ENCODE measurements at regions not wholly inside any gene's neighbourhood (a gene's known extent, or its start where the extent isn't known, plus 50 kb on each side); places are given as distances from the start of the nearest gene placed in this dataset.

DNA sequence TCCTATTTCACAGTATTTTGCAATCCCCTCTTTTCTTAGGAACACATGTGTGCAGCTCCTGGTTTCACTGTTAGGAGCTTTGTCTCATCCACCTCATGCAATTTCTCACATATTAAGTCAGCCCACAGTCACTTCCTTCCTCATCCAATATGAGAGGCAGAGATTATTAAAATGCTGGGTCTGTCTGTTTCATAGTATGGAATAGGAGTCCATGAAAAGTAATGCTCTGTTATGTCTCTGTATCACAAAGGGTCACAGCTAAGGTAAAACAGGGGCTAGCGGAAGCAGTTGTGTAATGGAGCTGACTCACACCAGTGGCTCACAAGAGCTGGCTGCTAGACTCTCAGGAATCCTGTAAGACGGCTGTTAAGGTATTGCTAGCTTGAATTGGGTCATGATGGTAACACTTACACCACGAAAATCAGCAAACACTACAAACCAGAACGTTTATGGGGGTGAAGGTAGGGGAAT is 216.5 kb downstream of the EFNB2 start:
- peaks cover 25% of the 10 kb centered on the region for H3K9me3 Mint-ChIP-seq
- H3K4me1 Mint-ChIP-seq = no peaks in the 10 kb centered on the region
- no peak for ATAC-seq
- peaks cover 2% of the 10 kb centered on the region for H3K36me3 Mint-ChIP-seq (ENCODE audit: low read depth)
- H3K4me3 Mint-ChIP-seq = no peak overlapping the region
- no peak for DNase-seq
- no peaks in the 10 kb centered on the region for H3K27me3 Mint-ChIP-seq
- H3K27ac Mint-ChIP-seq = no peak overlapping the region

DNA sequence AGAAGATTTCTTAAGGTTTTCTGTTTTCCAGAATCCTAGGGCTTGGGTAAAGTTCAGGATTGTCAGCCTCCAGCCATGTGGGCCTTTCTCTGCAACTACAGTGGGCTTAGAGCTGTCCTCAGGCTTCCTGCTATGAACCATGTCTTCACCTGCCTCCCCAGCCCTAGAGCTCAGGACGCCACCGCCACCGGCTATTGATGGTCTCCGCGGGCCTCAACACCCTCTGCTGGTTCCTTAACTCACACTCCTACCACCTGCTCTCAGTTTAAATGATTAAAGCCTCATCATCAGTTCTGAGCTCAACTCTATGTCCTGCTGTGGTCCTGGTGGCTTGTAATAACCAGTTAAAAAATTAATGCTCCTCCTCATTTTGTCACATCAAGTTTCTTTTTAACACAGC is 221.0 kb downstream of the EFNB2 start:
- ATAC-seq (no peak), DNase-seq (no peak)
- Mint-ChIP-seq H3K27ac (no peak overlapping the region), H3K4me3 (no peak overlapping the region), H3K4me1 (no peaks in the 10 kb centered on the region), H3K9me3 (no peaks in the 10 kb centered on the region), H3K27me3 (no peaks in the 10 kb centered on the region), H3K36me3 (ENCODE audit: low read depth) (no peaks in the 10 kb centered on the region)

DNA sequence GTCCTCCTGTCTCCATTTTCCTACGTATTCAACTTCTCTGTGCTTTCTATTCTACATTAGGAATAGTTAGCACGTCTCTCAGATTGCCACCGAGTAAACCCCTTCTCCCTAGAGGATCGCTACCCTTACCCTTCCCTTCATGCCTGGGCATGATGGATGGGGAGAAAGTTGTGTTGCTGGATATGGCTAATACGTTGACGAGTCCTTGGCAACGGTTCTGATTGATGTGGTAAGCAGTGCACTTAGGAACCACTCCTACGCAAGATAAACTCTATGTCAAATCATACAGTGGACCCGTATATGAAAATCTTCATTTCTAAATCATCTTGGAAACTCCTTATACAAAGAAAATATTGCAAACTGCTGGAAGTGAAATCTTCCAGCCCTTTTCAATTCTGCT is 224.5 kb downstream of the EFNB2 start:
- no peak overlapping the region for H3K27ac Mint-ChIP-seq
- ATAC-seq = no peak
- no peaks in the 10 kb centered on the region for H3K36me3 Mint-ChIP-seq (ENCODE audit: low read depth)
- no peaks in the 10 kb centered on the region for H3K27me3 Mint-ChIP-seq
- no peak overlapping the region for H3K4me3 Mint-ChIP-seq
- H3K4me1 Mint-ChIP-seq = no peaks in the 10 kb centered on the region
- no peak for DNase-seq
- peaks cover 9% of the 10 kb centered on the region for H3K9me3 Mint-ChIP-seq

DNA sequence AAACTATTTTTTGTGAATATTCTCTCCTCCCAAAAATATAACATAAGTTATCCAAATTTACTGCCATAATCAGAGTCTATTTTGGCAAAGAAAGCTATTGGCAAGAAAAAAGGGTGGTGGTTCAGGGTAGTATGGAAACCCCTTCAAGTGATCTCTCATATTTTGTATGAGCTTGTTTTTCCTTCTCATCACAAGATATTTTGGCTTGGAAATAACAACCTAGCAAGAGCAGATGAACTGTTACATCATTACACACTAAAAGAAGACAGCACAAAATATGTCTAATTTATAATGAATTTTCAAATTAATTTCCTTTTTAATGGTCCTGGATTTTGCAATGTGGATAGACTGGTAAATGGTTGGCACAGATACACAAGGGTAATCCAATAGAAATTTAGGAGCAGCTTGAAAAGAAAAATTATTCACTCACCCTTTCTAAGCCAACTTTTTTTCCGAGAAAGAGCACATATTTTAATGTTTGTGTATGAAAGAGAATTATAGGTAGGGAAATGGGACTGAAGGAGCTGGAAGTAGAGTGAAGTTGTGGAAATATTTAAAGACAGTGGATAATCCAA is 225.1 kb downstream of the EFNB2 start:
- Mint-ChIP-seq H3K27ac (no peak overlapping the region), H3K36me3 (ENCODE audit: low read depth) (no peaks in the 10 kb centered on the region), H3K9me3 (peaks cover 12% of the 10 kb centered on the region), H3K4me1 (no peaks in the 10 kb centered on the region), H3K4me3 (no peak overlapping the region), H3K27me3 (no peaks in the 10 kb centered on the region)
- no peak for DNase-seq
- ATAC-seq = no peak

DNA sequence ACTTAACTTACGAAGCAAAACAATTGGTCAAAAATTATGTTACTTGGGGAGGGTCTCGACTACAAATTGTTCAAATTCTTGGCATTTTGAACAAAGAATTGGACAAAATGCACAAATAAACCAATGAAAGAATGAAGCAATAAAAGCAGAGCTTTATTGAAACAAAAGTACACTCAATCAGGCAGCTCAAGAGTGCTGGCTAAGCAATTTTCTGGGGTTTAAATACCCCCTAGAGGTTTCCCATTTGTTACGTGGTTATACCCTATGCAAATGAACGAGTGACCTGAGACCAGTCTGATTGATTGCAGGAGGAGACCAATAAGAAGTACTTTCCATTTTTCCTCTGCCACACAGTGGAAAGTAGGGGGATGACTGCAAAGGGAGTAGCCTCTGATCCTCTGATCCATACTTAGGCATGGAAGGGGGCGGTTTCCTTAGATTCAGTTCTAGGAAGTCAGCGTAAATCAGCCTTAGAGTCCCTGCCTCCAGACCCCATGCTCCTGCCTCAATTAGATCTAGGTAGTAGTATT is 228.6 kb downstream of the EFNB2 start:
- H3K4me3 Mint-ChIP-seq = no peak overlapping the region
- peaks cover 32% of the 10 kb centered on the region for H3K9me3 Mint-ChIP-seq
- H3K36me3 Mint-ChIP-seq (ENCODE audit: low read depth) = no peaks in the 10 kb centered on the region
- ATAC-seq (no peak), DNase-seq (no peak)
- no peaks in the 10 kb centered on the region for H3K4me1 Mint-ChIP-seq
- no peak overlapping the region for H3K27ac Mint-ChIP-seq
- H3K27me3 Mint-ChIP-seq = no peaks in the 10 kb centered on the region

DNA sequence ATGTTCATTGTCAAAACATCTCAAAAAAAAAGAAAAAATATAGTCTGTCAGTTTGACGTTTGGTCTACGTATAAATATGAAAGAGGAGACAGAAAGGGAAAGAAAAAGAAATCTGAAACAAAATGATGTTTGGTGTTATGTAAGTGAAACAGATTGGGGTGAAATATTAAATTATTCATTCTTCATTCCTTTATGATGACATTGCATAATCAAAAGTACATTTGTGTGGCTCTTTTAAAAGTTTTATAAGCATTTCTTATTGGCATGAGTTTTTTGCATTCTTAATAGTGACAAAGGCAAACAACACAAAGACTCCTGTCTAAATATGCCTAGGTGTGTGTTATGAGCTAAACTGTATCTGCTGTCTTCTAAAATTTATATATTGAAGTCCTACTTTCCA is 232.6 kb downstream of the EFNB2 start:
- no peak for DNase-seq
- no peak overlapping the region for H3K4me3 Mint-ChIP-seq
- peaks cover 38% of the 10 kb centered on the region for H3K9me3 Mint-ChIP-seq
- no peaks in the 10 kb centered on the region for H3K4me1 Mint-ChIP-seq
- H3K27ac Mint-ChIP-seq = no peak overlapping the region
- no peaks in the 10 kb centered on the region for H3K36me3 Mint-ChIP-seq (ENCODE audit: low read depth)
- no peaks in the 10 kb centered on the region for H3K27me3 Mint-ChIP-seq
- ATAC-seq = no peak

DNA sequence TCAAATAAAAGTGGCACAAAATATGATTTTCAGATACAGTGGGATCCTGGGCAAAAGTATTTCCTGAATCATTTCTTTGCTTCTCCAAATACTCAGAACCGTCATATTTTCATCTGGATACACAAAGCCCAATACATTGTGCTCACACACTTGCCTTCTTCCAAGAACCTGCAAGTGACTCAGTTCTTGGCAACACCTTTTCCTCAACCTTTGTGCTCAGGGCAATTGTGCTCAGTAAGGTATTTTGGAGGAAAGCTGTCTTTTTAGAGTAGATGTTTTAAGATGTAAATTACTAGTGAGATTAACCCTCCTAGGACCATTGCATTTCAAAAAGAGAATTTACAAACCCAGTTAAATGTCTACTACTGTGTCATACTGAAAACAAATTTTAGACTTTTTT is 233.5 kb downstream of the EFNB2 start:
- H3K9me3 Mint-ChIP-seq = peaks cover 35% of the 10 kb centered on the region
- H3K4me1 Mint-ChIP-seq = no peaks in the 10 kb centered on the region
- ATAC-seq (no peak), DNase-seq (no peak)
- H3K27ac Mint-ChIP-seq = no peak overlapping the region
- H3K27me3 Mint-ChIP-seq = no peaks in the 10 kb centered on the region
- H3K4me3 Mint-ChIP-seq = no peak overlapping the region
- H3K36me3 Mint-ChIP-seq (ENCODE audit: low read depth) = no peaks in the 10 kb centered on the region

DNA sequence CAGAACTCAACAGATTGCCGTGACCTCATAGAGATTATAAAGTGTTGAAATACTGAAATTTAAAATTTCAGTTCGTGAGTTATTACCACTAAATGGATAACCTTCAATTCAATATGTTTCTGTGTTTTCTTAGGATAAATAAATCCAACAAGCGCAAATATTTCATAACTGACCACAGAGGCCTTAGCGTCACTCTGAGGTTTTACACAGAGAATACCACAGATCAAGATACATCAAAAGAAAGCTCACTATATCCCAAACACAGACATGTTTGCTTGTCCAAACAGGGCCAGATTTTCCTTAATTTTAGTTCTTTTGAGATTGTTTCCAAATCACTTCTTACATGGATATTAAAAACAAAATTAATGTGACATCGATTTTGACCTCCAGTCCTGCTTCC is 235.8 kb downstream of the EFNB2 start:
- no peak overlapping the region for H3K4me3 Mint-ChIP-seq
- DNase-seq (no peak), ATAC-seq (no peak)
- no peaks in the 10 kb centered on the region for H3K4me1 Mint-ChIP-seq
- H3K27me3 Mint-ChIP-seq = no peaks in the 10 kb centered on the region
- H3K27ac Mint-ChIP-seq = no peak overlapping the region
- H3K9me3 Mint-ChIP-seq = peaks cover 22% of the 10 kb centered on the region
- H3K36me3 Mint-ChIP-seq (ENCODE audit: low read depth) = no peaks in the 10 kb centered on the region

DNA sequence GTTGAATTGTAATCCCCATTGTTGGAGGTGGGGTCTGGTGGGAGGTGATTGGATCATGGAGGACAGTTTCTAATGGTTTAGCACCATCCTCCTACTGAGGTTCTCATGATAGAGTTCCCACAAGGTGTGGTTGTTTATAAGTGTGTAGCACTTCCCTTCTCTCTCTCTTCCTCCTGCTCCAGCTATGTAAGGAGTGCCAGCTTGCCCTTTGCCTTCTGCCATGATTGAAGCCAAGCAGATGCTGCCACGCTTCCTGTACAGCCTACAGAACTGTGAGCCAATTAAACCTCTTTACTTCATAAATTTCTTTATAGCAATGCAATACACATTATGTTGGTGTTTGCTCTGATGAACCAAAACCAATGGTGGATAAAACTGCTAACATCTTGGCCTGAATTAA is 238.2 kb downstream of the EFNB2 start:
- no peaks in the 10 kb centered on the region for H3K4me1 Mint-ChIP-seq
- DNase-seq (no peak), ATAC-seq (no peak)
- H3K27me3 Mint-ChIP-seq = no peaks in the 10 kb centered on the region
- H3K9me3 Mint-ChIP-seq = peaks cover 6% of the 10 kb centered on the region
- no peak overlapping the region for H3K4me3 Mint-ChIP-seq
- no peaks in the 10 kb centered on the region for H3K36me3 Mint-ChIP-seq (ENCODE audit: low read depth)
- H3K27ac Mint-ChIP-seq = no peak overlapping the region

DNA sequence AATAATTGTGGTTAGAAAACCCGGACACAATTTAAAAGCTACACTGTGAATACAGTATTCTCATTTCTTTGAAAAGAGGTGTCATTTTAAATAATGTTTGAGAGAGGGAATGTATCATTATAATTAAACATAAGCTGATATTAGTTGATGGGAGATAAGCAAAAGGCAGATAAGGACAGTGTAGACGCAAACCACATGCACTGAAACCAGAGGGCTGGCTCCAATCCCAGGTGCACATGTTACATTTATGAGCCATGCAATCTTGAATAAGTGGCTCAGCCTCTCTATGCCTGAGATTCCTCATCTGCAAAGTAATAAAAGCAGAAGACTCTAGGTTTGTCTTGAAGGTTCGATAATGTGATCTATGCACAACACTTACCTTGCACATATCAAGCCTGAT is 238.7 kb downstream of the EFNB2 start:
- Mint-ChIP-seq H3K4me1 (no peaks in the 10 kb centered on the region), H3K27me3 (no peaks in the 10 kb centered on the region), H3K9me3 (peaks cover 6% of the 10 kb centered on the region), H3K36me3 (ENCODE audit: low read depth) (no peaks in the 10 kb centered on the region), H3K27ac (no peak overlapping the region), H3K4me3 (no peak overlapping the region)
- no peak for ATAC-seq
- DNase-seq = no peak

DNA sequence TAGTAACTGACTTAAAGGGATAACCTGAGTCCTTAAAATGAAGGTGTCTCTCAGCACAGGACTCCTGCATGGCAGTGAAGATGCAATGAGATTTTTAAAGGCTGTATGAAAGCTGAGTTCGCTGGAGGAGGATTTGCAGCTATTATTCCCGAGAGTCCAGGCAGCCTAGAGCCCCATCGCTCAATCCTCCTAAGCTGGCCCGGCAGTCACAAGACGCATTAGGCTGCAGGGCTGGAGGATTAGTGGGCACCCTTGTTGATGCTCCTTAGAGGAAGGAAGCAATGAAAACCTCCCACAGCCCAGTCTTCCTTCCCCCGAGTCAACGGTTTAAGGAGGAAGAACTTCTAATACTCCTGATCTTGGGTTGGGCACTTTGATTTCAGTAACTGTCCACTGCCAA is 239.5 kb downstream of the EFNB2 start:
- ATAC-seq (no peak), DNase-seq (no peak)
- Mint-ChIP-seq H3K4me1 (no peaks in the 10 kb centered on the region), H3K36me3 (ENCODE audit: low read depth) (no peaks in the 10 kb centered on the region), H3K27ac (no peak overlapping the region), H3K27me3 (no peaks in the 10 kb centered on the region), H3K4me3 (no peak overlapping the region), H3K9me3 (peaks cover 3% of the 10 kb centered on the region)

DNA sequence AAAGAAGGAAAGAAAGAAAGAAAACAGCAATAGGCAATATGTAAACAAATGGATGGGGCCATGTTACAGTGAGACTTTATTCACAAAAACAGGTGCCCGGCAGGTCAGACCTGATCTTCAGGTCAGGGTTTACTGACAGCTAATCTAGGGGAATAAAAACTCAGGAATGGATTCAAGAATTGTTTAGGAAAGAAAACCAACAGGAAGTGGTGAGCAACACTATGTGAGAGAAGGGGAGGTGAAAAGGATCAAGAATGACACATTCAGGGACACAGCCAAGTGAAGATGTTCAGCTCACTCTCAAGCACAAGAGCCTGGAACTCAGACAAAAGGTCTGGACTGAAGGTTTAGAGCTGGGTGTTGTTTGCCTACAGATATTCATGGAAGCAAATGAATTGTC is 244.5 kb downstream of the EFNB2 start:
- Mint-ChIP-seq H3K4me1 (no peaks in the 10 kb centered on the region), H3K27me3 (peaks cover 5% of the 10 kb centered on the region), H3K9me3 (no peaks in the 10 kb centered on the region), H3K4me3 (no peak overlapping the region), H3K27ac (no peak overlapping the region), H3K36me3 (ENCODE audit: low read depth) (no peaks in the 10 kb centered on the region)
- no peak for DNase-seq
- no peak for ATAC-seq

DNA sequence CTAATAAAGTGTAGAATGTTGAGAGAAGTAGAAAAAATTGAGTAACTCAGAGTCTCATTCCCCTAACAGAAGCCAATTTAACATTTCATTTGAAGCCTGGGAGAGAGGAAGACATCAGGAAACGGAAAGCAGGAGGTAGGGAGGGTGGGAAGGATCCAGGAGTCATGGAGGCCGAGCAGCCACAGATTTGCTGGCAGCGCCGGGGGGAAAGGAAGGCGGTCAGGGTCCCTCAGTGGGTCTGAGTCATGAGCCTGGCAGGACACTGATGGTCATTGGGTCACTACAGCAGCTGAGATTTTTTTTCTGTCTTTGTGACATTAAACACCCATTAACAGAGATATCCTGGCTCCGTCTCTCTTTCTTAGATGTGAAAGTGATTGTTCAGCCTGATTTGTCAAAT is 248.1 kb downstream of the EFNB2 start:
- peaks cover 5% of the 10 kb centered on the region for H3K27me3 Mint-ChIP-seq
- H3K36me3 Mint-ChIP-seq (ENCODE audit: low read depth) = no peaks in the 10 kb centered on the region
- no peak overlapping the region for H3K27ac Mint-ChIP-seq
- H3K9me3 Mint-ChIP-seq = no peaks in the 10 kb centered on the region
- no peaks in the 10 kb centered on the region for H3K4me1 Mint-ChIP-seq
- H3K4me3 Mint-ChIP-seq = no peak overlapping the region
- no peak for ATAC-seq
- DNase-seq = no peak

DNA sequence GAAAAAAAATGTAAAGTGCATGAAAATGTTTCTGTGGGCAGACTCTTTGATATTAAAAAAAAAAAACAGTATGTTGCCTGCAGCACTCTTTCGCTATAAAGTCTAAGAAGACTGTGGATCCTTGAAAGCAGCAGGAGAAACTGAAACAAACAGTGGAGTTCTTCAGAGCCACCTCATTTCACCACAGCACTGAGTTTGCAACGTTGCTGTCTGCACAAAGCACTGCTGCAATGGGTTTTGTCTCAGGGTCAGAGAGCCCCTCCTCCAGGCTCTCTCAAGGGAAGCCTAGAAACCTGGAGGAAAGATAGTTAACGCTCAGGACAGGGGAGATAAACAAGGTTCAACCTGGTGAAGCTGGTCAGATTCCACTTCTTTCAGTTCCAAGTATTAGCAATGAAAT is 248.7 kb downstream of the EFNB2 start:
- H3K27ac Mint-ChIP-seq = no peak overlapping the region

DNA sequence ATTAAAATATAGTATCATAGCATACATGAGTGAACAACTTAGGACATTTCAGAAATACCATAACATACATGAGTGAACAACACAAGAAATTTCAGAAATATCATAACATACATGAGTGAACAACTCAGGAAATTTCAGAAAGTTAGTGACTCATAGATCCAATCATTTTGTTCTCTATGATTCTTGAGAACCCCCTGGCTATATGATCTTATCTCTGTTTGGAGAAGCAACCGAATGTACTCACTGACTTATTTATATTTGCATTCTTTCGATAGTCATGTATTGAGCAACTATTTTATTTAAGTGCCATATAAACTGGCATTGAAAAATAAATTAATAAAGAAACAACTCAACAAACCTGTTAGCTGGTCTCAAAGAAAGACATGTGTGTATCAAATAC is 251.1 kb downstream of the EFNB2 start:
- ATAC-seq (no peak), DNase-seq (no peak)
- no peak overlapping the region for H3K27ac Mint-ChIP-seq
- no peaks in the 10 kb centered on the region for H3K4me1 Mint-ChIP-seq
- H3K36me3 Mint-ChIP-seq (ENCODE audit: low read depth) = no peaks in the 10 kb centered on the region
- no peak overlapping the region for H3K4me3 Mint-ChIP-seq
- peaks cover 5% of the 10 kb centered on the region for H3K27me3 Mint-ChIP-seq
- H3K9me3 Mint-ChIP-seq = no peaks in the 10 kb centered on the region

More for the DNA sequence above, 248.7 kb downstream of the EFNB2 start:
- Mint-ChIP-seq H3K27me3 (peaks cover 5% of the 10 kb centered on the region), H3K9me3 (no peaks in the 10 kb centered on the region), H3K4me3 (no peak overlapping the region), H3K4me1 (no peaks in the 10 kb centered on the region), H3K36me3 (ENCODE audit: low read depth) (no peaks in the 10 kb centered on the region)
- DNase-seq (no peak), ATAC-seq (no peak)

DNA sequence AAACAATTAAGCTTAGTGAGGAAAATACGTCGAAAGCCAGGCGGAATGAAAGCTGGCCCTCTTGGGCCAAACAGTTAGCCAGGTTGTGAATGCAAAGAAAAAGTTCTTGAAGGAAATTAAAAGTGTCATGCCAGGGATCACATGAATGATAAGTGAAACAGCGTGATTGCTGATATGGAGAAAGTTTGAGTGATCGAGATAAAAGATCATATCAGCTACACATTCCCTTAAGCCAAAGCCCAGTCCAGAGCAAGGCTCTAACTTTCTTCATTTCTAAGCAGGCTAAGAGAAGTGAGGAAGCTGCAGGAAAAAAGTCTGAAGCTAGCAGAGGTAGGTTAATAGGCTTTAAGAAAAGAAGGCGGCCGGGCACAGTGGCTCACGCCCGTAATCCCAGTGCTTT is 254.0 kb downstream of the EFNB2 start:
- no peaks in the 10 kb centered on the region for H3K27me3 Mint-ChIP-seq
- no peak overlapping the region for H3K4me3 Mint-ChIP-seq
- no peak for DNase-seq
- no peaks in the 10 kb centered on the region for H3K9me3 Mint-ChIP-seq
- no peak for ATAC-seq
- no peak overlapping the region for H3K27ac Mint-ChIP-seq
- no peaks in the 10 kb centered on the region for H3K36me3 Mint-ChIP-seq (ENCODE audit: low read depth)
- no peaks in the 10 kb centered on the region for H3K4me1 Mint-ChIP-seq
